IPS-18c (cell line): ENCODE measurements at regions not wholly inside any gene's neighbourhood (a gene's known extent, or its start where the extent isn't known, plus 50 kb on each side); places are given as distances from the start of the nearest gene placed in this dataset.

Experiments used
- H3K4me3 ChIP-seq: 2 replicates; pipeline ENCODE4 v1.7.0; 2013; ENCODE audit warnings: low read depth, mild to moderate bottlenecking, low read length, moderate library complexity; ENCODE audit not compliant: insufficient read depth
- H3K9me3 ChIP-seq: one replicate; pipeline ENCODE4 v1.6.1; 2013; ENCODE audit warnings: mild to moderate bottlenecking, low read length, moderate library complexity; ENCODE audit not compliant: control insufficient read depth, insufficient read depth

DNA sequence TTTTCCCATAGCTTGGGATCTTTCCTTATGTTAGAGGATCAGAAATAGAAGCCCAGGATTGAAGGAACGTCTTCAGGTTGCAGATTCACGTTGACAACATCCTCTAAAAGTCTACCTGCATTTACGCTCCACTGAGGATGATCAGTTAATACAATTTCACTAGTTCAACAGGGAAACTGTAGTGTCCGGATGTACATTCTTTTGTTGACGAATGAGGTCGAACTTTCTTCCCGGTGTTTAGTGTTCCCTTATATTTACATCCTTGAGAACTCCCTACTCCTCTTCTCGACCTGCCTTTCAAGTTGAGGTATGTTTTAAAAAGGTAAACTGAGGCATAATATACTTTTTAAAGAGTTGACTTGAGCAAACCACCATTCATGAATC, 74.8 kb downstream of the SIK1 start:
- no peak overlapping the region for H3K4me3 ChIP-seq
- H3K9me3 ChIP-seq = no peaks in the 10 kb centered on the region

DNA sequence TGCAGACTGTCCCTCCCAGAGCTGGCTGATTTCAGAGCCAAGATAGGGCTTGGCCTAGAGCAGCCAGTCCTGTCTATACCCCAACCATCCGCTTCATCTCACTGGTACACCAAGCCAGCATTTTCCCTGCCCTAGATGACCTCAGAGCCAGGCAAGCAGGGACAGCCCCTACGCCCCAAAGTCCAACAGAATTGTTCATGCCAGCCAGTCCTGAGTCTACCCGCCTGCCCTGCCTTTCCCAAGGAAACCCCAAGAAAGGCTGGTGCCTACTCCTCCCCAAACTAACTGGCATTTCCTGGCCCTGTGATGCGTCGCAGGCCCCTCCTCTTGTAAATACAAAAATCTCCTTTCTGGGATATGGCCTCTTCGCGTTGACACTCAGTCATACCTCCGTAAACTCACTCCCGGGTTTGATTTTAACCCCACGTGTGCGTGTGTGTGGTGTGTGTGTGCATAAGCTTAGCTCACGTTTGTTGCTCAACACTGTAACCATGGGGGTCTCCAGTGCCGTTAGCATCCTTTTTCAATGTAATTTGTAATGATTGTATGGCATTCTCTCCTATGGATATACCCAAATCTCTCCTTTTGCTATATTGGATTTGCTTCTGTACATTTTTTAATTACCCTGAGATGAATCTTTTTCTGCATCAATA, 75.3 kb downstream of the SIK1 start:
- Histone ChIP-seq H3K9me3 (no peaks in the 10 kb centered on the region), H3K4me3 (no peak overlapping the region)

DNA sequence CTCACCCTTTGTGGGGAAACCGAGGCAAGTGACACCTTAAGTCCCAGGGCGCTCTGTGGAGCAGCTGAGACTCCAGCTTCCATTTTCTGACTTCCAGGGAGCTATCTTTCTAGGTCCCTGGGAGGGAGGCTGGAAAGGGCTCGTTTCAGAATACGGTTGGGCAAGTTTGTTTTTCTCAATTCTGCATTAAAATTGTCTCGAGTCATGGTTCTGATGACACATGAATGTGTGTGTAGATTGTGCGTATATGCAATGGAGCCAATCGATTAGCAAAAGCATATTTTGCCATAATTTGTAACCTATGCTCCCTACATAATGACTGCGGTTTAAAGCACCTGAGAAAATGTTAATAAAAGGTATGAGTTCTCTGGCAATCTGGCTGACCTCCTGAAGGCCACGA, 77.3 kb downstream of the SIK1 start:
- Histone ChIP-seq H3K4me3 (no peak overlapping the region), H3K9me3 (no peaks in the 10 kb centered on the region)

DNA sequence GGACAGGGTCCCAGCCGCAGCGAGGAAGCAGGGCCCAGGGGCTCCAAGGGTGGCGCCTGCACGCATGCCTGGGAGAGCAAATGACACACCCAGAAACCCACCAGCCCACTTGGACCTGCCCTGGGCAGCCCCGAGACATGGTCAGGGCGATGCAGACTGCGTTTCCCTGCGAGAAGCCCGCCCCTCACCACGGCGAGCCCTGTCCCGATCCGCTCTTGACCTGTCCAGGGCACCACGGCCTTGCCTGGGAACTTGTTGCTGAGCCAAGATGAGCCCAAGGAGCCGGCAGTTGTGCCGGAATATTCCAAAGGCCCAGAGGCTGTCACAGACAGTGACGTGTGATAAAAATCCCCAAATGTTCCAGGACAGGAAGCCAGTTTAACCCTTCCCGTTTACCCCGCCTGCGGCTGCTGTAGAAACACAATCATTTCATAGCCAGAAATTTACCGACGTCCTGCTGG, 78.1 kb downstream of the SIK1 start:
- H3K4me3 ChIP-seq = no peak overlapping the region
- H3K9me3 ChIP-seq = no peaks in the 10 kb centered on the region

- no peak overlapping the region for H3K4me3 ChIP-seq
- no peaks in the 10 kb centered on the region for H3K9me3 ChIP-seq
These were observed 78.7 kb downstream of the SIK1 start for GRCh38 chr21:43348170-43348766.

DNA sequence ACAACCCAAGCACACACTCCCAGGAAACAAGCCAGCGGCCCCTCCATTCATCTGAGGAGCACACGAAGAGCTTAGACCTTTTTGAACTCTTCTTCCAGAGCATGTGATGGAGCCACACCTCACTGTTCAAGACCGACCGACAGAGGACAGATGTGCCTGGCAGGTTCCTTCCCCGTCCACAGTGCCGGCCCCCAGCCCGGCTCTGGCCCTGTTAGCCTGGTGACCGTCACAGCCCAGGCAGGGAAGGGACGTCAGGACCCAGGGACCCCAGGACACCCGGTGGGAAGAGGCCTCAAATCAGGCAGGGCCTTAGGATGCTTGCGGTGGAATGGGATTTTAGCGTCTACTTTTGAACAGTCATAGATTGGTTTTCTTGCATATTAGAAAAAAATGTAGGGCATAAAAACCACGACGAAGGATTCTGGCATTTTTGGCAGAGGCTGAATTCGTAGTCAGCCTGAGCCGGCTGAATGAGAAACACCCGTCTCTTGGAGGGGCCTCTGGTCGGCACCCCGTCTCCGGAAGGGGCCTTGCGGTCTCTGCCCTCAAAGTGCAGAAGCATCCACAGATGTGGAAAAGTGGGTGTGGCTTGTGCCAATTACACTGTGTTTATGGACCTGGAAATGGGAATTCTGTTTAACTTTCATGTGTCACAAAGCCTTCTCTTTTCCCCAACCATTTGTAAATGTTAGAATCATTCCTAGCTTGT, 79.3 kb downstream of the SIK1 start:
- H3K9me3 ChIP-seq = no peaks in the 10 kb centered on the region
- no peak overlapping the region for H3K4me3 ChIP-seq

DNA sequence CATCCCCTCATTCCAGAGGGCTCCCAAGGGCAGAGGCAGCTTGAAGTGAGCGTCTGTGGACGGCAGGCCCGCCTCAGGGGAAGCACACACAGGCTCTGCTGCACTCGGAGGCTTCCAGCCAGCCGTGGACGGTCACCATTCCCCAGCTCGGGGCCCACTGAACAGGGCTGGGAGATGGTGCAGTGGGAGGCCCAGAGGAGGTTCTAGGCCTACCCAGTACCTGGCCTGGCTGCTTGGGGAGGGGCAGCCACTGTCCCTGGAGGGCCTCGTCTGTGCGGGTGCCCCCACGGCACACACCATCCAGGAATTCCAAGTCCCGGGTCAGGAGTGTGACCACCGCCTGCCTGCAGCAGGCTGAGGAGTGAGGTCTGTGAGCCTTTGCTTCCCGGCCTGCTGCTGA, 80.4 kb downstream of the SIK1 start:
- H3K9me3 ChIP-seq = no peaks in the 10 kb centered on the region
- no peak overlapping the region for H3K4me3 ChIP-seq

GRCh38 chr21:43345746-43346409, 81.1 kb downstream of the SIK1 start:
- no peak overlapping the region for H3K4me3 ChIP-seq
- no peaks in the 10 kb centered on the region for H3K9me3 ChIP-seq

- no peak overlapping the region for H3K4me3 ChIP-seq
- no peaks in the 10 kb centered on the region for H3K9me3 ChIP-seq
These were observed 81.7 kb downstream of the SIK1 start for GRCh38 chr21:43345046-43345745.

DNA sequence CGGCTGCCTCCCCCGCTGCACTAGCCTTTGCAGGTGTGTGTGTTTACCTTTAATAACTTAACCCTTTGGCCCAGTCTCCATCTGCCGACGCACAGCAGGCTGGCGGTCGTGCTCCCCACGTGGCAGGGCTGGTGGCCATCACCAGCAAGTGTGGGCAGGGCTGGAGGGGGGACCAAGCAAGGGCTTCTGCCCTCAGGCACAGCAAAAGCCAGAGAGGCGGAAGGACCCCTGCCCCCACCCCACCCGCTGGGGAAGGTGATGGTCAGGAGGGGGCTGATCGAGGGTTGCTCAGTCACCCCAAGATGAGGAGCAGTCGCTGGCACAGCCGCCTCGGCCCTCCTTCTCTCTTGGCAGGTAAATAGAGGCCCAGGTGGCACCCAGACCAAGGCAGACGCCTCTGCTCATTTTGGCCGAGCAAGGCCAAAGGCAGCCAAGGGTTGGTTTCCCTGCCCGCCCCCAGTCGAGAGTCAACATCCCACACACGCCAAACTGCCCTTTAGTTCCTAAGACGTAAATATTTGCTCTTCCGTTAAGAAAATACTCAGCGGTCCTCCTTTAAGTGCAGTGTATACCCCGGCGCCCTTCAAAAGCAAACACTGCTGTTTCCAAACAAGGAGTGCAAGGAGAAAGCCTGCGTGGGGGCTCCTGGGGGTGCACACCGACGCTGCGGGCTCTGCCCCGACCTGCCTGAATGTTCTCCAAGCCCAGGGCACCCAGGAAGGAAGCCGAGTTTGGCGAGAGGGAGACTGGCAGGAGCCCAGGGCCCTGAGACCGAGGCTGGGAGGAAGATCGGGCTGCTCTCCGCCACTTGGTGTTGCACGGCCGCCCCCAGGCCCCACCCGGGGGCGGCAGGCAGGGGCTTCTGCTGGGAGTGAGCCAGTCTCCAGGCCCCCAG, 82.7 kb downstream of the SIK1 start:
- Histone ChIP-seq H3K9me3 (no peaks in the 10 kb centered on the region), H3K4me3 (no peak overlapping the region)

- Histone ChIP-seq H3K4me3 (no peak overlapping the region), H3K9me3 (no peaks in the 10 kb centered on the region)
These were observed 83.6 kb downstream of the SIK1 start for GRCh38 chr21:43343095-43343991.

DNA sequence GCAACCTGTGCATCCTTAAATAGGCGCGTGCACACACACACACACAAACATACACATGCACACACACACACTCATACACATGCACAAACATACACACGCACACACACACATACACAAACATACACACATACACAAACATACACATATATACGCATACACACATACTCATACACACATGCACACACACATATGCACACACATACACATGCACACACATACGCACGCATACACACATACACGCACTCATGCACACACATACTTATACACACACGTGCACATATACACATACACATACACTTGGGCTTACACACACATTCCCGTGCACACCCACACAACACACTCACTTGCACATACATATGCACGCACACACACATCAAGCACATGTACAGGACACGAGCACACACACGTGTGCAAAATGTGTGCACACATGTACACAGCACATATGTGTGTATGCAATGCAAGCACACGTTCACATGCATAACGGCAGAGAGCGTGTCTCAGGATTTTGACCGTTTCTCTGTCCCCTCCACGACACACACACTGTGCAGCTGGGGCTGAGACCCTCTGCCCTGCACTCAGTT, 84.5 kb downstream of the SIK1 start:
- Histone ChIP-seq H3K9me3 (peaks cover 2% of the 10 kb centered on the region), H3K4me3 (no peak overlapping the region)

GRCh38 chr21:43341378-43342161, 85.4 kb downstream of the SIK1 start:
- H3K4me3 ChIP-seq = no peak overlapping the region
- H3K9me3 ChIP-seq = peaks cover 2% of the 10 kb centered on the region

DNA sequence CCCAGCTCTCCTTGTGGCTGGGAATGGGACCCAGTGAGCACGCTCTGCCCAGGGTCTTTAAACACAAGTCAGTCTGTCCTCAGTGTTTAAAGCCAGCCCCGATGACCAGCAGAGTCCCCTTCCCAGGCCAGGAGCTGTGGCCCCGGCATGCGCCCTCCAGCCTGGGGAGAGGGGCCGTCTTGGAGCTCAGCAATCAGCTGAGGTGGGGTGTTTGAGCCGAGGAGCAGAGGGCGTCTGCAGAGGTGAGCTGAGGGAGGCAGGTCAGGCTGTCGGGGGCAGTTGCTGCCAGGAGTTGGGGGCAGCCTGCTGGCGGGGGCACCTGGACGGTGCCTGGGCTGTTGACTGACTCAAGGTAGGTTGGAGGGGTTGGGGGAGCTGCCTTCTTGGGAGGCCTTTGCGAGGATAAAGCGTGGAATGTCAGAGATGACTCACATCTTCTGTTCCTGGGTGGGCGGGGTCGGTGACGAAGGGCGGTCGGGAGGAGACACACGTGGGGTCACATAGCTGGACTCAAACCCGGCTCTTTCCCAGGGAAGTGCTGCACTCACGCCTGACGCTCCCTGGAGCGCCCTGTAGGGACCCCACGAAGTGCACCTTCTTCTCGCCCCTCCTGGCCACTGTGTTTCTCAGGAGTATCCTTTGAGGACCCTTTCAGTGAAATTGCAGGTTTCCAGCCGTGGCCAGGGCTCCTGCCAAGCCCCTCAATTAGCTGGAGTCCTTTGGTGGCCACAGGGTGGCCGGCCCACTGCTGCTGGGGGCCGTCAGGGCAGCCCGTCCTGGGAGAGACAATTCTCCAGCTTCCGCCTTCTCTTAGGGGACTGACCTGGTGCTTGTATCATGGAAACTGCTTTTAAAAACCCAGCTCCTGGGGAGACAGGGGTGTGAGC, 86.2 kb downstream of the SIK1 start:
- Histone ChIP-seq H3K4me3 (no peak overlapping the region), H3K9me3 (peaks cover 2% of the 10 kb centered on the region)
